NB4 (cell line): ENCODE measurements at regions not wholly inside any gene's neighbourhood (a gene's known extent, or its start where the extent isn't known, plus 50 kb on each side); places are given as distances from the start of the nearest gene placed in this dataset.

ENCODE experiments used
- POLR2A ChIP-seq: IDR thresholded peaks from 2 replicates; pipeline ENCODE4 v1.6.1; 2011; ENCODE audit warnings: mild to moderate bottlenecking; ENCODE audit not compliant: insufficient read length; ENCODE audit errors: extremely low read depth
- TF ChIP-seq, protein P1 (sequence below): IDR thresholded peaks from one replicate; pipeline ENCODE4 v1.5.1; 2012; ENCODE audit warnings: low read depth, low read length

DNA sequence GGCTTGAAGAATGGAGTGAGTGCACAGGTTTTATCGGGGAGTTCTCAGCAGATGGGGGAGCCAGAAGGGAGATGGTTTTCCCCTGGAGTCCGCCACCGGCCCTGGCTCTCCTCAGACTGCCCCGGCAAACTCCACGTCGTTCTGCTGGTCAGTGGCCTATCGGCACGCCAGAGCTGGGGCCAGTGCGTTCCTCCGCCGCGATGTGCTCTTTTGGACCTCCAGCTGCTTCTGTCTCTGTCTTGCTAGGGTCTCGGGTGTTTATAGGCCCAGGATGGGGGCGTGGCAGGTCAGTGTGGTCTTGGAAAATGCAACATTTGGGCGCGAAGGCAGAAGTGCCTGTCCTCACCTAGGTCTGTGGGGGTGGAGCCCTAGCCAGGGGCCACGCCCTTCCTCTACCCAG lies 53.0 kb upstream of the ADTRP start:
- TF ChIP-seq, protein P1, sequence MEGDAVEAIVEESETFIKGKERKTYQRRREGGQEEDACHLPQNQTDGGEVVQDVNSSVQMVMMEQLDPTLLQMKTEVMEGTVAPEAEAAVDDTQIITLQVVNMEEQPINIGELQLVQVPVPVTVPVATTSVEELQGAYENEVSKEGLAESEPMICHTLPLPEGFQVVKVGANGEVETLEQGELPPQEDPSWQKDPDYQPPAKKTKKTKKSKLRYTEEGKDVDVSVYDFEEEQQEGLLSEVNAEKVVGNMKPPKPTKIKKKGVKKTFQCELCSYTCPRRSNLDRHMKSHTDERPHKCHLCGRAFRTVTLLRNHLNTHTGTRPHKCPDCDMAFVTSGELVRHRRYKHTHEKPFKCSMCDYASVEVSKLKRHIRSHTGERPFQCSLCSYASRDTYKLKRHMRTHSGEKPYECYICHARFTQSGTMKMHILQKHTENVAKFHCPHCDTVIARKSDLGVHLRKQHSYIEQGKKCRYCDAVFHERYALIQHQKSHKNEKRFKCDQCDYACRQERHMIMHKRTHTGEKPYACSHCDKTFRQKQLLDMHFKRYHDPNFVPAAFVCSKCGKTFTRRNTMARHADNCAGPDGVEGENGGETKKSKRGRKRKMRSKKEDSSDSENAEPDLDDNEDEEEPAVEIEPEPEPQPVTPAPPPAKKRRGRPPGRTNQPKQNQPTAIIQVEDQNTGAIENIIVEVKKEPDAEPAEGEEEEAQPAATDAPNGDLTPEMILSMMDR = no peak
- TF ChIP-seq POLR2A = no peak
